SH-SY5Y (cell line): ENCODE measurements at regions not wholly inside any gene's neighbourhood (a gene's known extent, or its start where the extent isn't known, plus 50 kb on each side); places are given as distances from the start of the nearest gene placed in this dataset.

Source experiments
- GATA2 ChIP-seq: IDR thresholded peaks from 2 replicates; pipeline ENCODE4 v1.6.1; 2011; ENCODE audit warnings: mild to moderate bottlenecking, low read depth, low read length
- GATA3 ChIP-seq: IDR thresholded peaks from 2 replicates; pipeline ENCODE4 v1.6.1; 2011; ENCODE audit warnings: low read depth, mild to moderate bottlenecking, low read length, moderate library complexity

- TF ChIP-seq GATA2 (no peak), GATA3 (no peak)
These were observed 470.9 kb upstream of the SOX9 start for GRCh38 chr17:71649941-71650350.
